ENCODE measurements at regions not wholly inside any gene's neighbourhood (a gene's known extent, or its start where the extent isn't known, plus 50 kb on each side); places are given as distances from the start of the nearest gene placed in this dataset.

GRCh38 chr6:23096876-23097275 is 527.5 kb downstream of the HDGFL1 start:
- in situ Hi-C loops (cut with HindIII; ENCODE audit: low sequenced_read_pairs): no loop called here

DNA sequence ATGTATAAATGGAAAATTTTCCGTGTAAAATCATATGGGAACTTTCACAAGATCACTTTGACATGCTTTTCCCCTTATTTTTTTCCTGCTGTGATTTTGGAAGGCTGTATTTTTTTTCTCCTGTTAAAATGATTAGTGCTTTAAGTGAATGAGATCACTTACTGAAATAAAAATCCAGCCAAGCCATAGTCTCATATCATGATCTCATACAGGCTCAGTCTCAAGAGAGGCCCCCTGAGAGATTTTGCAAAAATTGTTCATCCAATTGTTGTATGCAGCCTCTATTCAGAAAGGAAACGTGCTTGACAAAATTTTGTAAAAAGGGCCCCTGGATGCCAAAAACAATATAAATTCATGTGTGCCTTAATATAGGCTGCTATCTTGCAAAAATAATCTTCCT is 528.2 kb downstream of the HDGFL1 start:
- in situ Hi-C loops (cut with HindIII; ENCODE audit: low sequenced_read_pairs): no loop called here

- in situ Hi-C loops (cut with HindIII; ENCODE audit: low sequenced_read_pairs): no loop called here
Observed at GRCh38 chr6:23106951-23107350, 537.6 kb downstream of the HDGFL1 start.

DNA sequence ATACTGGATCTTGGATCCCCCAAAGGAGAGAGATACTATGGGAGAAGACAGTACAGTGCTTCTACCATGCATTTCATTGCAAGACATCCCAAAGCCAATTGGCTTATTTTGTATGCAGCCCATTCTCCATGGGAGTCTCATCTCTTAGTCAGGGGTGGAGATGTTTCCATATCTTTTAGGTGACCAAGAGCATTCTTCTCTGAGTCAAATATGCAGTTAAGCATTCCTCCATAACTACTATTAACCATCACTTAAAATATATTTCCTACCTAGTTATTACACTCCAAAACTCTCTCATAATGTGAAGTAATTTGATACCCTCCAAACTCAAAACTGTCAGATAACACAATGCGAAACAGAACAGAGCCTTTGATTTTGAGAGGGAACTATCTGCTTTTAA is 542.6 kb downstream of the HDGFL1 start:
- in situ Hi-C loops (cut with HindIII; ENCODE audit: low sequenced_read_pairs): no loop called here

DNA sequence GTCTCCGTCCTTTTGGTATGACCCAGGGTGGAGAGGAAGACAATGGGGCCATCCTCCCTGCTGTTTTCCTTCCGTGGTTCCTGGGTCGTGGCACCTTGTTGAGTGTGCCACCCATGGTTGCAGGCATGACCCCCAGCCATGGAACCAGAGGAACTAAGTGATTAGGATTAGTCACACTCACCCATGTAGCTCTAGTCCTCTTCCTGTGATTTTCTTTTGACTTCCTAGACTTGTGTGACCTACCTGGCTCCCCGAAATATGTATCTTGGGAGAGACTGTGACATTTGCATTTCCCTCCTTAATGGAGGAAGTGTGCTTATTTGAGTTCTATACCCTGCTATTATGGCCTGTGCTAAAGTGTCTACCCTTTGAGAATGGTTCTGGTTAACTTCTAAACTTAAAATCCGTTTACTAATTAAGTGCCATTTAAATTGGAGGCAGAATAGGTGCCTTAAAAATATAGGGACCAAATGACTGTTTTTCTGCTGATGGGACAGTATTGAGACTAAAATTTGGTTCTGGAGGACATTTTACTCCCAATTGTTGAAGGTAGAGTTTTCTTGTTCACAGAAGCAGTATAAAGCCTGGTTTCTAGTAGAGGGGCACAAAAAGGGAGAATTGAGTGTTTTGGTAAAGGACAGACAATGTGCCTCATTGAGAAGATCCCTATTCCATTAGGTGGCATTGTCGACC is 545.6 kb downstream of the HDGFL1 start:
- in situ Hi-C loops (cut with HindIII; ENCODE audit: low sequenced_read_pairs): no loop called here

DNA sequence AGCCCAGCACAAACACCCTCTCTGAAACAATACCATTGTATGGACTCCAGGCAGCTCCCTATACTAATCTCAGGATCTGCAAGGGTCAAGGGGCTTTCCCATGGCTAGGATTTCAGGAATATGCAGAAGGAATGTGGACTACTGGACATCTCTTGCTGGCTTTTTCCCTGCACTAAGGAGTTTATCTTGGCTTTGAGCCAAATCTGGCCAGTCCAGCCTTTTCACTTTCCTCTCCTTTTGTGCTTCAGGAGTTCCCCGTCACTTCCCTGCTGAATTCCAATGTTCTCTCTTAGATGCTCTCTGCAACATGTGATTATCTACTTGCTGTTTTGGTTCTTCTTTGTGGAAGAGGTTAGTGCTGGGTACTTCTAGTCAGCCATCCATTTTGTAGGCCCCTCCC is 568.2 kb downstream of the HDGFL1 start:
- in situ Hi-C loops (cut with HindIII; ENCODE audit: low sequenced_read_pairs): no loop called here

DNA sequence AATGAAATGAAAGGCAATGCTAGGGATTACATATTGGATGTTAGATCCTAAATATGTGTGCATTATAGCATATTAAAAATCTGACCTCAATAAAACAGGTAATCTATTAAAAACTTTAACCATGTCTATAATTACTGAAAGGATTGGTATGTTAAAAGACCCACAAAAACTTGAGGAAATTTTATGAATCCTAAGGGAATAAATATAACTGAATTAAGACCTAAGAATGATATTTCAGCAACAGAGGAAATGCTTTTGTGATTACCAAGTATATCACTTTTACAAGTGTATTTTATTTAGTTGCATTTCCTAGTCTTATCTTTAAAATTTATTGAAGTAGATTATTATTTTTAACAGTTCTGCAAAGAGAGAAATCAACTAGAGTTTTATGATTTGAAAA is 571.5 kb downstream of the HDGFL1 start:
- in situ Hi-C loops (cut with HindIII; ENCODE audit: low sequenced_read_pairs): no loop called here

DNA sequence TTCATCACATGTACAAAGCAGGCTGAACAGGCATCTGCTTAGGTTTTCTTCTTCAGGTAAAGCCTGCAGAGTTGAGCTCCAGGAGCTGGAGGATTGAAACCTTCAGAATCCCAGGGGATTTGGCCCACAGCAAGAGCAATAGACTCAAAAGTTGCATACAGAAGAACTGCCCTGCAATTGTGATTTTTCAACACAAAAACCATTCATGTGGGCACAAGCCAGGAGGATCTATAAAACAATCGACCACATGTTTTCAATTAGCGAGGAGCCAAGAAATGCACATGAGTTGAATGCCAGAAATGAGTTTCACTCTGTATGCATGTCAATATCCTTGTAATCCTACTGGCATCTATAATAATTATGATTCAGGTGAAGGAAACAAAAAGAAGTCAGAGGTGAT is 576.4 kb downstream of the HDGFL1 start:
- in situ Hi-C loops (cut with HindIII; ENCODE audit: low sequenced_read_pairs): no loop called here

DNA sequence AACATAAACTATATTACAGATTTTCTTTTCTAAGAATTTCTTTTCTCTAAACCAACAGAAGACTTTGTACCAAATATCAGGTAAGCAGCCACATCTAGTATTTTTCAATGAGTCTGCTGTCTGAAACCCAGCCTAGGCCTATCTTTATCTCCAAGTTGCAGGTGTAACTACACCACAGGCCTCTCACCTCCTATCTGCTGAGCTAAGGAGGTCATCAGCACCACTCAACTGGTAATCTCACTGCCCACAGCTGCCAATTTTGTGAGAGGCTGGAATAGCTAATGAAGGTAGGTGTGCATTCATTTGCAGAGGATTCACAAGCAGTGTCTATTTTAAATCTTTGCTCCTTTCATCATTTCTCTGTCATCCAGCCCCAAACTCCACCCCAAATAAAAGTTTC is 584.8 kb downstream of the HDGFL1 start:
- in situ Hi-C loops (cut with HindIII; ENCODE audit: low sequenced_read_pairs): no loop called here

DNA sequence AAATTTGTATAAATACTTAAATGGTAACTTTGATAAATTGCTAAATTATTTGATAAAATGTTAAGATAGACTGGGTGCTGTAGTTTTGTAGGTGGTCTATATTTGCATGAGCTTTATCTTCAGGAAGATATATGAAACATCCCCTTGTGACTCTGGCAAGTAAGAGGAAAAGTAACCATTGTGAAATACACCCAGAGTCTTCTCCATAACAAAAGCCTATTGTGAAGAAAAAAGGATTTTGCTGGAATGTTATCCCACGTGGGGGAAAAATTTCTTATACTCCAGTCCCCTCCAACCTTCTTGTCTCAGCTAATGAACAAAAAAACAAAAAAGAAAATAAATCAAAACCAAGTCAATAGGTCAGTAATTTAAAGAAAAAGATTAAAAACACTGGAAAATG is 600.7 kb downstream of the HDGFL1 start:
- in situ Hi-C loops (cut with HindIII; ENCODE audit: low sequenced_read_pairs): no loop called here

DNA sequence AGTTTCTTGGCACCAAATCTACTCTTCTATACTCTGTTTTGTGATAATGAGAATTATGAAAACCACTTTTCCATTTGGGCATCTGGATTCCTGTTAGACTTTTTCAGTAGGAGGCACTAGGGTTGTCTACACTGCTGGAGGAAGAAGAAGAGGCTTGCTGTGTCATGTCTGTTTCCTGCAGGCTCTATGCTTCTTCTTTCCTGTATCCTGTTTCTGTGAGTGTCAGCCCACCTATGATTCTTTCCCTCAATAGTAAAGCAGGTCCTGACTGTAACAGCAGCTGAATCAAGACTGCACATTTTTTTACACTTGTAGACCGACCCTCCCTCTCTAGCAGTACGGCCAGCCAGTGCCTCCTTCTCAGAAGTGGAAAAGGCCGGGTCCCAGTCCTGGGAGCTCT is 603.9 kb downstream of the HDGFL1 start:
- in situ Hi-C loops (cut with HindIII; ENCODE audit: low sequenced_read_pairs): no loop called here

DNA sequence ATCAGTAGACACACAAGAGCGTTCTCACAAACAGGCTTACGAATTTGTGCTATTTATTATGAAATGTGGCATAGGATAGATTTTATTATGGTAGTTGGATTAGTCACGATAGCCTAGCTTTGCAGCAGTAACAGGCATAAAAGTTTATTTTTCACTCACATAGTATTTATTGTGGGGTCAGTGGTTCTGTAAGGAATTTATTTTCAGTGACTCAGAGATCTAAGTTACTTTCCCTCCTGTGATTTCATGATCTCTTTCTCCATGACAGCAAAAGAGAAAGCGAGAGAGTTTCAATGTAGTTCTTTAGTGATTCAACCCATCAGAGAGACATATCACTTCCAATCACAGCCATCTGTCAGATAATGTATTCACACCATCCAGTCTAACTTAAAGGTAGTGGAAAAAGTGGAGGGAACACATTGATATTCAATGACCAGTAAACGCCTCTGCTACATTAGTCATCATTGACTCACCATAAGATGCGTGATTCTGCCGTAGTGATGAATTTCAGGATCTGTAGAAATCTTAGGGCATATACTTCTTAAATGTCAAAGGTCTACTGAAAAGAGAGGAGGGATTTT is 605.5 kb downstream of the HDGFL1 start:
- in situ Hi-C loops (cut with HindIII; ENCODE audit: low sequenced_read_pairs): no loop called here

DNA sequence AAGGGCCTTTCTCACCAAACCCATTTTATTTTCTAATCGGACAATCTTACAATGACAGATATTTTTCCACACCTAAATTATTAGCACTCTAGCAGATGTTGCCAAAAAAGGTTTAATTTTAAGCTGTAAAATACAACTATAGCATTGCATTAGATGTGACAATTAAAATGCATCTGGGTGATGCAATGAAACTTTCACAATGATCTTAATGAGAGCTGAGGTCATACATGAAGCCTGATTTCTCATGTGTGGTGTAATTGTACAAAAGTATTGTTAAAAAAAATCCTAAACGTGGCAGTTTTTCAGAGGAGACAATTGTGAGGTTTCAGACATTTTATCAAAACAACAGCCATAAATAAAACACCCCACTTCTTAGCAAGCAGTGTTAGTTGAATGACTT is 606.0 kb downstream of the HDGFL1 start:
- in situ Hi-C loops (cut with HindIII; ENCODE audit: low sequenced_read_pairs): no loop called here

- in situ Hi-C loops (cut with HindIII; ENCODE audit: low sequenced_read_pairs): no loop called here
Observed at GRCh38 chr6:23176471-23176870, 607.1 kb downstream of the HDGFL1 start.

- in situ Hi-C loops (cut with HindIII; ENCODE audit: low sequenced_read_pairs): no loop called here
Observed at GRCh38 chr6:23176883-23177282, 607.5 kb downstream of the HDGFL1 start.

DNA sequence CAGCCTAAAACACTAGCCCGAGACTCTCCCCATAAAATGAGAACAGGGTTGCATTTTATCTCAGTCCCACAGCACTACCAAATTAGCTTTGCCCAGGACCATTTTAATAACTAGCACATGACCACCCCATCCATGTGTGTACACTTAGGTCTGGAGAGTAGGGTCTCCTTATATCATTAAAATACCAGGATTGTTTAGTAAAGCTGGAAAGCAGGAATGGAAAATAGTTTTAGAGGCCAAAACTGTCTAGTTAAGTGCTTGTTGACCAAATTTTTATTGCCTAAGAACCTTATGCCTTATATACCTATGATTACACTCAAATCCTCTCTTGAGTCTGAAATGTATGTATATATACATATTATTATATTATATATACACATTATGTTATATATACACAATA is 608.4 kb downstream of the HDGFL1 start:
- in situ Hi-C loops (cut with HindIII; ENCODE audit: low sequenced_read_pairs): no loop called here

DNA sequence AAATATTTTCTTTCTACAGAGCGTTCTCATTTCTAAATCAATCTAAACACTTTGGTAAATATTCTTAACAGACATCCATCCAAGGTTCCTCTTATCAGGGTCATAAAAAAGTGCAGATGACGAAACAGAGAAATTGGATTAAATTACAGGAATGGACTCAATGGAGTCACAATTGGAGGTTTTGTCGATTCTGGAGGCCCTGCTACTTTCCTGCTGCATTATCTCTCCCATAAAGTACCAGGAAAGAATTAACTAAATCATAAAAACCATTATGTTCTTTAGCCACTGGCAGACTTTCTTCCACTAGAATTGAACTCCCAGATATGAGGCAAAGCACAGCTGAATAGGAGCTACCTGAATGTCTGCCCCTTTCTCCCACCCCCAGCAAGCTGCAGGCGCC is 610.6 kb downstream of the HDGFL1 start:
- in situ Hi-C loops (cut with HindIII; ENCODE audit: low sequenced_read_pairs): no loop called here

- in situ Hi-C loops (cut with HindIII; ENCODE audit: low sequenced_read_pairs): no loop called here
Observed at GRCh38 chr6:23180504-23181293, 611.3 kb downstream of the HDGFL1 start.

DNA sequence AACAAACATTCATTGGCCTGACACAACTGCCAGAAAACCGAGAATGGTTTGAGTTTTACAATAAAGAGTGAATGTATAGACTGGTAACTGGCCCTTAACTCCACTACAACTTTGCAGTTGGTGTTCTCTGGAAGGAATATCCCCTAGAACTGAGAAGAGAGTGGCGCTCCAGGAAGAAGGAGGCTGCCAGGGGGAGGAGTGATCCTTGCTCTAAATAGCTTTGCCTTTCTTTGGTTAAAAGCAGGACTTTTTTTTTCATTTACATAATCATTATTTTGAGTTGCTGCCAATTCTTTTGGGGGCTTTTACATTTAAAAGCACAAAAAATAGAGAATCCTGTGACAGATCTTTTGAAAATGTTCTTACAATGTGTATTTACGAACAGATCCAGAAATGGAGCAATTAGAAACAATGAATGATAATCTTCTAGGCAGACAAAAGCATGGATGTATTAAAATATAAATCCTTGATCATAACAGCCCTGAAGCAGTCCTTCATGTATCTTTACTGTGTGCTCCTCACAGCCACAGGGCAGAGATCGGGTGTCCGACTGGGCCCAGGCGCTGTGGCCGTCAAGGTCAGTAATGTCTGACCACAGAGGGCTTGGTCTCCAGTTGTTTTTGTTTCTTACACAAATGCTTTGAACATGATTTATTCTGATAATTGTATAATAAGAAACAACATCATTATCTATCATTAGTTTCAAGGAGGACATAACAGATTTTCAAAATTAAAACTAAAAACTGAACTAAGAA is 612.2 kb downstream of the HDGFL1 start:
- in situ Hi-C loops (cut with HindIII; ENCODE audit: low sequenced_read_pairs): no loop called here

DNA sequence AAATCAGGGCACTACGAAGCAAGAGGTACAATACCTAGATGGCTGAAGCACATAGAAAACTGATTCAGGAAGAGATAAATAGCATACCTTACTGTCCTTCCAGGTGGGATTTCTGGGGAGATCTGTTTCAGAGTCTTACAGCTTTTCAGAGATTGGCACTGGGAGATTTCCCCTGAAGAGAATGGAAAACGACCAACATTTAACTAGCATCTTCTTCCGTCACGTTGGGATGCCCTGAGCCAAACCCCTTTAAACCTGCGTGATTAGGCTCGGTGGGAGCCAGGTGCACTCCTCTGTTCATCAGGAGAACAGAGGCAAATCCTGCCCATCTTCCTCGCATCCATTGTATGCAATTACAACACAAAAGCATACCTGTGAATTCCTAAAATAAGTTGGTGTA is 614.5 kb downstream of the HDGFL1 start:
- in situ Hi-C loops (cut with HindIII; ENCODE audit: low sequenced_read_pairs): no loop called here

GRCh38 chr6:23184351-23184750 is 615.0 kb downstream of the HDGFL1 start:
- in situ Hi-C loops (cut with HindIII; ENCODE audit: low sequenced_read_pairs): no loop called here

- in situ Hi-C loops (cut with HindIII; ENCODE audit: low sequenced_read_pairs): no loop called here
Observed at GRCh38 chr6:23195487-23195886, 626.1 kb downstream of the HDGFL1 start.

Measured in DLD1 (cell line).